ENCODE measurements at regions not wholly inside any gene's neighbourhood (a gene's known extent, or its start where the extent isn't known, plus 50 kb on each side); places are given as distances from the start of the nearest gene placed in this dataset.

DNA sequence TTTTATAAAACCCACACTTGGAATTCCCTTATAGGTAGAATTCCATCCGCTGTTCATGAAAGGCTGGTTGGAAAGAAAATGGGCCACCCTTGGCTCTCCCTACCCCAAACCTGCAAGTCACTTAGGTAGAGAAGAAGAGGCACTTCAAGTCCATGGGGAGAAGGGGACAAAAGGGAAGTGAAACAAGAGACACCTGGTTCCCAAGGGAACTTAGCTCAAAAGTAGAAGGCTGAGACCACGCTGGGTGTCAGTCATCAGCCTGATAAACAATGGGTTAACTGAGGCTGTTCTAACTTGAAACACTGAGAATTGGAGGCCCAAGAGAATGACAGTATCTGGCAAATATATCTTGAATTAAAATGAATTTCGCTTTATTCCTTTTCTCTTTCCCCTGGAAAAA is 330.8 kb upstream of the NFE2L3 start:
- Mint-ChIP-seq H3K4me1 (ENCODE audit: low read depth) (peaks cover 5% of the 10 kb centered on the region), H3K9me3 (ENCODE audit: low read depth) (peaks cover 8% of the 10 kb centered on the region), H3K27me3 (peaks cover 7% of the 10 kb centered on the region), H3K27ac (no peak overlapping the region), H3K4me3 (ENCODE audit: low read depth) (no peak overlapping the region), H3K36me3 (ENCODE audit: insufficient read depth) (no peaks in the 10 kb centered on the region)
- TF ChIP-seq, protein P1, sequence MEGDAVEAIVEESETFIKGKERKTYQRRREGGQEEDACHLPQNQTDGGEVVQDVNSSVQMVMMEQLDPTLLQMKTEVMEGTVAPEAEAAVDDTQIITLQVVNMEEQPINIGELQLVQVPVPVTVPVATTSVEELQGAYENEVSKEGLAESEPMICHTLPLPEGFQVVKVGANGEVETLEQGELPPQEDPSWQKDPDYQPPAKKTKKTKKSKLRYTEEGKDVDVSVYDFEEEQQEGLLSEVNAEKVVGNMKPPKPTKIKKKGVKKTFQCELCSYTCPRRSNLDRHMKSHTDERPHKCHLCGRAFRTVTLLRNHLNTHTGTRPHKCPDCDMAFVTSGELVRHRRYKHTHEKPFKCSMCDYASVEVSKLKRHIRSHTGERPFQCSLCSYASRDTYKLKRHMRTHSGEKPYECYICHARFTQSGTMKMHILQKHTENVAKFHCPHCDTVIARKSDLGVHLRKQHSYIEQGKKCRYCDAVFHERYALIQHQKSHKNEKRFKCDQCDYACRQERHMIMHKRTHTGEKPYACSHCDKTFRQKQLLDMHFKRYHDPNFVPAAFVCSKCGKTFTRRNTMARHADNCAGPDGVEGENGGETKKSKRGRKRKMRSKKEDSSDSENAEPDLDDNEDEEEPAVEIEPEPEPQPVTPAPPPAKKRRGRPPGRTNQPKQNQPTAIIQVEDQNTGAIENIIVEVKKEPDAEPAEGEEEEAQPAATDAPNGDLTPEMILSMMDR (IDR thresholded peaks at IDR 0.05; ENCODE audit: unreplicated experiment): no peak
- DNase-seq (ENCODE audit: low spot score, unreplicated experiment): no peak

GRCh38 chr7:25822823-25823222 is 329.2 kb upstream of the NFE2L3 start:
- H3K4me3 Mint-ChIP-seq (ENCODE audit: low read depth): no peak overlapping the region
- H3K9me3 Mint-ChIP-seq (ENCODE audit: low read depth): peaks cover 5% of the 10 kb centered on the region
- H3K27me3 Mint-ChIP-seq: peaks cover 3% of the 10 kb centered on the region
- no peak for DNase-seq (ENCODE audit: low spot score, unreplicated experiment)
- H3K4me1 Mint-ChIP-seq (ENCODE audit: low read depth): peaks cover 5% of the 10 kb centered on the region
- H3K36me3 Mint-ChIP-seq (ENCODE audit: insufficient read depth): no peaks in the 10 kb centered on the region
- H3K27ac Mint-ChIP-seq: no peak overlapping the region
- TF ChIP-seq, protein P1 (IDR thresholded peaks at IDR 0.05; ENCODE audit: unreplicated experiment): no peak

- peaks cover 5% of the 10 kb centered on the region for H3K4me1 Mint-ChIP-seq (ENCODE audit: low read depth)
- no peaks in the 10 kb centered on the region for H3K36me3 Mint-ChIP-seq (ENCODE audit: insufficient read depth)
- TF ChIP-seq, protein P1 (IDR thresholded peaks at IDR 0.05; ENCODE audit: unreplicated experiment): no peak
- peaks cover 6% of the 10 kb centered on the region for H3K9me3 Mint-ChIP-seq (ENCODE audit: low read depth)
- DNase-seq (ENCODE audit: low spot score, unreplicated experiment): no peak
- H3K27me3 Mint-ChIP-seq: peaks cover 3% of the 10 kb centered on the region
- H3K27ac Mint-ChIP-seq: no peak overlapping the region
- H3K4me3 Mint-ChIP-seq (ENCODE audit: low read depth): no peak overlapping the region
Observed at GRCh38 chr7:25823571-25823970, 328.4 kb upstream of the NFE2L3 start.

GRCh38 chr7:25828468-25828867 is 323.5 kb upstream of the NFE2L3 start:
- peaks cover 6% of the 10 kb centered on the region for H3K9me3 Mint-ChIP-seq (ENCODE audit: low read depth)
- H3K4me1 Mint-ChIP-seq (ENCODE audit: low read depth): peaks cover 37% of the 10 kb centered on the region
- peaks cover 3% of the 10 kb centered on the region for H3K27me3 Mint-ChIP-seq
- DNase-seq (ENCODE audit: low spot score, unreplicated experiment): no peak
- no peak overlapping the region for H3K4me3 Mint-ChIP-seq (ENCODE audit: low read depth)
- no peaks in the 10 kb centered on the region for H3K36me3 Mint-ChIP-seq (ENCODE audit: insufficient read depth)
- TF ChIP-seq, protein P1 (IDR thresholded peaks at IDR 0.05; ENCODE audit: unreplicated experiment): no peak
- H3K27ac Mint-ChIP-seq: no peak overlapping the region

- Mint-ChIP-seq H3K36me3 (ENCODE audit: insufficient read depth) (no peaks in the 10 kb centered on the region), H3K9me3 (ENCODE audit: low read depth) (peaks cover 6% of the 10 kb centered on the region), H3K4me3 (ENCODE audit: low read depth) (no peak overlapping the region), H3K4me1 (ENCODE audit: low read depth) (peaks cover 43% of the 10 kb centered on the region), H3K27ac (no peak overlapping the region), H3K27me3 (no peaks in the 10 kb centered on the region)
- no peak for DNase-seq (ENCODE audit: low spot score, unreplicated experiment)
- TF ChIP-seq, protein P1 (IDR thresholded peaks at IDR 0.05; ENCODE audit: unreplicated experiment): no peak
Observed at GRCh38 chr7:25829663-25830062, 322.3 kb upstream of the NFE2L3 start.

All from progenitor cell of endocrine pancreas (in vitro differentiated cells).